GM18498 (cell line): ENCODE measurements at regions not wholly inside any gene's neighbourhood (a gene's known extent, or its start where the extent isn't known, plus 50 kb on each side); places are given as distances from the start of the nearest gene placed in this dataset.

Experiments
- ATAC-seq: cut with Tn5 transposase; IDR thresholded peaks from one replicate; pipeline ENCODE4 v1.9.1; 2021; ENCODE audit warnings: mild to moderate bottlenecking, moderate library complexity; ENCODE audit not compliant: unreplicated experiment

DNA sequence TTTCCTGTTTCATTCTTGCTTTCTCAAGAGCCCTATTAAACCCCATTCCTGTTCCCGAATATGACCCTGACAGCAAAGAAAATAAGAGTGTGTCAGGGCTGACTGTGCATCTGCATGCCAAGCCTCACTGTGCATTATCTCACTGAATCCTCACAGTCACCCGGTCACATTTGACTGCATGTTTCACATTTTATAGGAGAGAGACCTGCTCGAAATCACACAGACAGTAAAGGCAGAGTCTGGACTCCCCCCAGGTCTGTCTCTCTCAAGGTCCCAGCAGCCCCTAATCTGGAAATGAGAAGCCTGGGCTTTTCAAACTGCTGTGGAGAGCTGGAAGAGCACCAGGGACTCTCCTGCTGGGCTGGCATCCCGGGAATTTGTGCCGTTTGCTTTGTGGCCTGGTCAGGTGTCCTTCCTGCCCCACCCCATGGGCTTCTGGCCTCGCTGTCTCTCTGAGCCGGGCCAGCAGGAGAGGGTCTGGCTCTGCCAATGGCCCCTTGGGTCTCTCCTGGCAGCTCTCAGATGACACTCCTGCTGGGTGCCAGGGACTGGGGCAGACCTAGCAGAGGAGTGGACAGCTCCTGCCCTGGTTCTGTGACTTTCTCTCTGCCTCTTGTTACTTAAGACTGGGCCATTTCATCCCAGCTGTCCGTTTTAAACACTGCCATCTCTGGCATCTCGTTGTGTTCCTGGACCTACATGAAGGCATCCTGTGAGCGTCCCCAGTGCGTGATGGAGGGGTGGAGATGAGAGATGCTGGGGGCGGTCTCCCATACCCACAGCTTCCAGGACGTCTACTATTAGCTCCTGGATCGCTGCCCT lies 173.6 kb downstream of the ARHGAP12 start:
- ATAC-seq = no peak

- no peak for ATAC-seq
These were observed 174.9 kb downstream of the ARHGAP12 start for GRCh38 chr10:31753681-31754080.

GRCh38 chr10:31752170-31752569 lies 176.5 kb downstream of the ARHGAP12 start:
- ATAC-seq = no peak

DNA sequence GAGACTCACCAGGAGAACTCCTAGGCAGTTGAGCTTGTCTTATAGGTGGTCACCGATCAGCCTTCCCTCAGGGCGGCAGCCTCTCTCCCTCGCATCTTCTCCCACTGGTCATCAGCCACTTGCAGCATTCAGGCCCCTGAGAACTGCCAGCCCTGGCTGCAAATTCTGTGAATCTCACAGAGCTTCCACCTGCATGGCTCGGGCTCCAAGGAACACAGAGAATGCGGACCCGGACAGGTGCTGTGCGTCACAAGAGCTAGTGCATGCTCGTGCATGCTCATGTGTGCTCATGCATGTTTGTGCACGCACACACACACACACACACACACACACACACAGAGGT lies 176.9 kb downstream of the ARHGAP12 start:
- ATAC-seq = no peak

- ATAC-seq = no peak
These were observed 177.4 kb downstream of the ARHGAP12 start for GRCh38 chr10:31751051-31751737.

GRCh38 chr10:31749981-31750840 lies 178.4 kb downstream of the ARHGAP12 start:
- ATAC-seq = no peak

GRCh38 chr10:31749301-31749700 lies 179.3 kb downstream of the ARHGAP12 start:
- no peak for ATAC-seq

GRCh38 chr10:31745612-31746376 lies 182.8 kb downstream of the ARHGAP12 start:
- no peak for ATAC-seq

- no peak for ATAC-seq
These were observed 184.6 kb downstream of the ARHGAP12 start for GRCh38 chr10:31744025-31744424.

DNA sequence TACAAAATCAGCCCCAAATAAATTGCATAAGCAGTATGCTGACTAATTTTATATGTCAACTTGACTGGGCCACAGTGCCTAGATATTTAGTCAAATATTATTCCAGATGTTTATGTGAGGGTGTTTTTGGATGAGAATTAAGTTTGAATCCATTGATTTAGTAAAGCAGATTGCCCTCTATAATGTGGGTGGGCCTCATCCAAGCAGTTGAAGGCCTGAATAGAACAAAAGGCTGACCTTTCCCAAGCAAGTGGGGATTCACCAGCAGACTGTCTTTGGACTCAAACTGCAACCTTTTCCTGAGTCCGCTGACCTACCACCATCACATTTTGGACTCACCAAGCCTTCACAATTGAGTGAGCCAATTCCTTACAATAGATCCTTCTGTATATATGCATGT lies 186.4 kb downstream of the ARHGAP12 start:
- ATAC-seq = no peak

- ATAC-seq = no peak
These were observed 187.2 kb downstream of the ARHGAP12 start for GRCh38 chr10:31741473-31741872.

DNA sequence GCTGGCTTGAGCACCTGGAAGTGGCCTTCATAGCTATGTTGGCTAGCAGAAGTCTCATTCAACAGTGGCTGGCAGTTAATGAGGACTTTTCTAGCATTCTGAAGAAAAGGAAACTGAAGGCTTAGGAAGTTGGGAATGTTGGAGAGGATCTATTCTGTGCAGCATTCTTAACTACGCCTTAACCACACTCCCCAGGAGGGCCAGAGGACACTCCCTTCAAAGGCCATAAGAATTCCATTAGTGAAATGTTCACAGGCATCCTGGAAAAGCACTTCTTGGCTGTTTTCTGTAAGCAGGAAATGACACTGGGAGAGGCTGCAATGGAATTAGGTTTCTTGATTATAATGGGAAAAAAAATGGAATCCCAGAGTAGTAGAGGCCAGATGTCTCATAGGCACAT lies 188.9 kb downstream of the ARHGAP12 start:
- ATAC-seq = no peak

- no peak for ATAC-seq
These were observed 189.5 kb downstream of the ARHGAP12 start for GRCh38 chr10:31739146-31739545.

- ATAC-seq = no peak
These were observed 196.9 kb downstream of the ARHGAP12 start for GRCh38 chr10:31731711-31732110.

DNA sequence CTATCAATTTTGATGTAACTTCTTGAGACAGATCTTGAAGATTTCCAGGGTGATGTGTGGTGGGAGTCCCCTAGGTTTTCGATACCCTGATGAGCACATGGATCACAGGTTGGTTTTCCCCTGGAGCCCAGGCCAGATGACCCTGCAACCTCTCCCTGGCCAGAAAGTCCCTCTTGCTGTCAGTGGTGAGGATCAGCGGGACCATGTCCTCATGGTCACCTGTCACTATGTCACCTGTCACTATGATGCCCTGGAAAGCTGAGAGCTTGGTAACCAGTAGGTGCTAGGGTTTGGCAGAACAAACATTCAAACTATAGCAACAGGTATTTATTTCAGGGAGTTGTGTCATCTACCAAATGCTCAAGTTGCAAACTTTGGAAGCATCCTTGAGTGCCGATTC lies 197.9 kb downstream of the ARHGAP12 start:
- ATAC-seq = no peak

DNA sequence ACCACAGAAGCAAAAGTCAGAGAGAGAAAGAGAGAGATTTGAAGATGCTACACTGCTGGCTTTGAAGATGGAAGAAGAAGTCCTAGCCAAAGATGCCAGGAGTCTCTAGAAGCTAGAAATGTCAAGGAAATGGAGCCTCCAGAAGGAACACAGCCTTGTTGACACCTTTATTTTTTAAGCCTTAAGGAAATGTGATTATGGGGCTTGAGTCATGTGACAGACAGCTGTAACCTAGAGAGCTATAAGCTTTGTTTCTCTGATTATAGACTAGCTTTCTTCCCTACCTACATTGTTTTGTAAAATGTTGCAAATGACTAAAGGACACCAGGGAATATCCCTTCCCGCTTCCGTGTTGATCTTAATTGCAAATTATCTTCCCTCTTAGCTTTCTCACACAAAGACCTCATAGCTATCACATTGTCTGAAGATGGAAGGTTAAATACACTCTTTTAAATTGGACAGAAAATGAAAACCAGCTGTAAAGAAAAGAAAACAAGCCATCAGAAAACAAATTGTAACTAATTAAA lies 199.9 kb downstream of the ARHGAP12 start:
- ATAC-seq = no peak

GRCh38 chr10:31725436-31725835 lies 203.2 kb downstream of the ARHGAP12 start:
- no peak for ATAC-seq

DNA sequence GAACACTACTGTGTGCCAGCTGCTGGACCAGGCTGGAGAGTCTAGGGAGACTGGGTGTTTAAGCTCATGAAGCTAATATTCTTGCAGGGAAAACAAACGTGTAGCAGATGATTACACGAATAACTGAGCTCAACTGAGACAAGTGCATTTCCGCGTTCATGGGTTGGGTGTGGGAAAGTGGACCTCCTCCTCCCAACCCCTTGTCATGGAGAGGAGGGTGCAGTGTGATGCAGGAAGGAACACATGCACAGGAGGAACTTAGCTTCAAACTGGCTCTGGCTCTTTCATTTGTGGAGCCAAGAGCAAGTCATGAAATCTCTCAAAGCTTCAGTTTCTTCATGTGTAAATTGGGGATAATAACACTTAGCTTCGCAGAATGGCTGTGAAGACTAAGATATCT lies 204.3 kb downstream of the ARHGAP12 start:
- no peak for ATAC-seq

DNA sequence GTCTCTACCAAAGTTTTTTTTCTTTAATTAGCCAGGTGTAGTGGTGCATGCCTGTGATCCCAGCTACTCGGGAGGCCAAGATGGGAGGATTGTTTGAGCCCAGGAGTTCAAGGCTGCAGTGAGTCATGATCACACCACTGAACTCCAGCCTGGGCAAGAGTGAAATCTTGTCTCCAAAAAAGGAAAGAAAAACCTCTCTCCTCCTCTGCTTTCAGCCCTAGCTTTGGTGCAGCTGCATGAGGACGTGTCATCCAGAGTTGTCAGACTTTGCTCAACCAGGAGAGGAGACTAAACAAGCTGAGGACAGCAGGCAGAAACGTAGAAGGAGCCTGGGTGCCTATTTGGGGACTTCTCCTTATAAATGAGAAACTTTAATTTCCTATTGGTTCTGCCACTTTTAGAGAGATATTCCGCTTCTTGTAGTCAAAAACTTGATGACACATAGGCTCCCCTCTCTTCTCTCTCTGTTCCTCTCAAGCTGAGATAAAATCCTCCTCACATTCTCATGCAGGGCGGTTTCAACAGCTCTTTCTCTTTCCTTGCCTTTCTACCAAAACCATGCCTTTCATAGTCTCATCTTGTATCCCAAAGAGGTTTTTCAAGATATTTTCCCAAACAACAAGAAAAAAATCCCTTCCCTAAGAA lies 205.4 kb downstream of the ARHGAP12 start:
- ATAC-seq = no peak

DNA sequence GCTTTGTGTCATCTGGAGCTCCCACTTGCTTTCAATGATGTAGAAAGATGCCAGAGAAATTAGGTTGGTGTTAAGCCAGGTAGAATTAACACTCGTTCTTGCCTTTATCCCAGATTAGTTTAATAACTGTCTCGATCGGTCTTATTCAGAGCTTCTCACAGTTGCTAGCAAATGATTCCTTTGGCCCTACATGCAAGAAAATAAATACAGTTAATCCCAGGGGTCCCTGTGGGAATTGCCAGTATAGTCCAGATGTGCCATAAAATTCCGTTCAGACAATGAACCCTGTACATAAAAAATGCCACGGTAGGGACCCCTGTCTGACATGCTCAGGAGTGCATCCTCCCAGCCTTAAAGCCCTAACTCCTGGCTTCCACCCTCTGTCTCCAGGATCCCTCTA lies 207.5 kb downstream of the ARHGAP12 start:
- no peak for ATAC-seq
